Uterus (tissue), 3 donors: ENCODE measurements at regions not wholly inside any gene's neighbourhood (a gene's known extent, or its start where the extent isn't known, plus 50 kb on each side); places are given as distances from the start of the nearest gene placed in this dataset.

Source experiments
- DNase-seq, 2 donors: peaks; one replicate each; pipeline ENCODE4 v3.0.0-alpha.2; 2019 to 2020
- H3K27ac ChIP-seq, 2 donors: fragments of 200-600 bp; sonication (generic); 1 replicate in 1 of 2; 2 replicates in 1 of 2; pipeline ENCODE4 v1.5.1; 2016 to 2018
- H3K27me3 ChIP-seq, 2 donors: fragments of 200-600 bp; sonication (generic); one replicate each; pipeline ENCODE4 v1.5.1; 2018 to 2019; ENCODE audit warnings: control low read depth in 1 of 2
- H3K36me3 ChIP-seq, 2 donors: fragments of 200-600 bp; sonication (generic); one replicate each; pipeline ENCODE4 v1.5.1; 2019; ENCODE audit warnings: control low read depth in 1 of 2
- H3K4me1 ChIP-seq, 2 donors: fragments of 200-600 bp; sonication (generic); one replicate each; pipeline ENCODE4 v1.5.1; 2018 to 2019; ENCODE audit warnings: control low read depth in 1 of 2
- H3K4me3 ChIP-seq, 2 donors: fragments of 200-600 bp; sonication (generic); 1 replicate in 1 of 2; 2 replicates in 1 of 2; pipeline ENCODE4 v1.5.1; 2018 to 2019; ENCODE audit warnings: mild to moderate bottlenecking in 1 of 2
- H3K9me3 ChIP-seq, 2 donors: fragments of 200-600 bp; sonication (generic); one replicate each; pipeline ENCODE4 v1.5.1; 2019; ENCODE audit warnings: control low read depth in 1 of 2
- POLR2A ChIP-seq, 2 donors: fragments of 450-650 bp; IDR thresholded peaks; one replicate each; pipeline ENCODE4 v1.6.1; 2016; ENCODE audit warnings: antibody characterized with exemption in 2 of 2, mild to moderate bottlenecking in 1 of 2, moderate library complexity in 1 of 2
- intact Hi-C: fragments of 100-400 bp; cut with DNase I; formaldehyde crosslinking; loops from one replicate; pipeline ENCODE4 v1.15.1; 2023; ENCODE audit warnings: low total_unique reads
- TF ChIP-seq, protein P1 (sequence below), 4 experiments: fragments of 200-600 bp in 2 of 4; fragments of 450-650 bp in 2 of 4; sonication (generic) in 2 of 4; IDR thresholded peaks; one replicate each; pipeline ENCODE4 v1.5.1; 2016 to 2019; ENCODE audit warnings: antibody characterized with exemption in 4 of 4, mild to moderate bottlenecking in 2 of 4, moderate library complexity in 1 of 4
- donor health status: DM: yes; HTN: yes; CAD: no.

- H3K27ac ChIP-seq = no peak overlapping the region
- no peaks in the 10 kb centered on the region for H3K36me3 ChIP-seq
- DNase-seq = no peak
- no peaks in the 10 kb centered on the region for H3K9me3 ChIP-seq
- no peaks in the 10 kb centered on the region for H3K27me3 ChIP-seq
- H3K4me3 ChIP-seq = no peak overlapping the region
- TF ChIP-seq, protein P1, sequence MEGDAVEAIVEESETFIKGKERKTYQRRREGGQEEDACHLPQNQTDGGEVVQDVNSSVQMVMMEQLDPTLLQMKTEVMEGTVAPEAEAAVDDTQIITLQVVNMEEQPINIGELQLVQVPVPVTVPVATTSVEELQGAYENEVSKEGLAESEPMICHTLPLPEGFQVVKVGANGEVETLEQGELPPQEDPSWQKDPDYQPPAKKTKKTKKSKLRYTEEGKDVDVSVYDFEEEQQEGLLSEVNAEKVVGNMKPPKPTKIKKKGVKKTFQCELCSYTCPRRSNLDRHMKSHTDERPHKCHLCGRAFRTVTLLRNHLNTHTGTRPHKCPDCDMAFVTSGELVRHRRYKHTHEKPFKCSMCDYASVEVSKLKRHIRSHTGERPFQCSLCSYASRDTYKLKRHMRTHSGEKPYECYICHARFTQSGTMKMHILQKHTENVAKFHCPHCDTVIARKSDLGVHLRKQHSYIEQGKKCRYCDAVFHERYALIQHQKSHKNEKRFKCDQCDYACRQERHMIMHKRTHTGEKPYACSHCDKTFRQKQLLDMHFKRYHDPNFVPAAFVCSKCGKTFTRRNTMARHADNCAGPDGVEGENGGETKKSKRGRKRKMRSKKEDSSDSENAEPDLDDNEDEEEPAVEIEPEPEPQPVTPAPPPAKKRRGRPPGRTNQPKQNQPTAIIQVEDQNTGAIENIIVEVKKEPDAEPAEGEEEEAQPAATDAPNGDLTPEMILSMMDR (IDR thresholded peaks at IDR 0.05) = no peak
- TF ChIP-seq POLR2A (IDR thresholded peaks at IDR 0.05) = no peak
- no peaks in the 10 kb centered on the region for H3K4me1 ChIP-seq
- intact Hi-C loops = no loop called here
These were observed 233.9 kb downstream of the PRL start for GRCh38 chr6:22062807-22063408.

- Histone ChIP-seq H3K27ac (no peak overlapping the region), H3K9me3 (no peaks in the 10 kb centered on the region), H3K4me1 (no peaks in the 10 kb centered on the region), H3K36me3 (no peaks in the 10 kb centered on the region), H3K27me3 (no peaks in the 10 kb centered on the region), H3K4me3 (no peak overlapping the region)
- no peak for DNase-seq
- TF ChIP-seq POLR2A (IDR thresholded peaks at IDR 0.05) = no peak
- TF ChIP-seq, protein P1 (IDR thresholded peaks at IDR 0.05) = no peak
- intact Hi-C loops = no loop called here
These were observed 232.3 kb downstream of the PRL start for GRCh38 chr6:22064558-22064957.

DNA sequence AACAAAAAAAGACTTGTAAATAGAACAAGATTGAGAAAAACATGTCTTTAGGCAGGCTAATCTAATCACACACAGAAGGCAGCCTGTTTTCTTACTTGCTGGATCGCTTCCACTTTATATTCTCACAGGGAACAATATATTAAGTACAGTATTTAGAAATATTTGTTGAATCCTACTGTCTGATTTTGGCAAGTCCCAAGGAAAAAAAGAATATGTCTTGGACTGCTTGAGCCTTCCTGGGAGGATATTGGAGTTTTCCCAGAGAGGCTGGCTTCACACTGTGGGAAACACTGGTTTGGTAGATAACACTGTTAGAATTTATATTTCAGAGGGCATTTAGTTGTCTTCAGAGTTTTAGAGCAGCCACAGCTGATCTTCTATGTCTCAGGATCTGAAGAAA lies 229.7 kb downstream of the PRL start:
- no peaks in the 10 kb centered on the region for H3K9me3 ChIP-seq
- H3K4me1 ChIP-seq = no peaks in the 10 kb centered on the region
- intact Hi-C loops = no loop called here
- H3K27me3 ChIP-seq = no peaks in the 10 kb centered on the region
- no peaks in the 10 kb centered on the region for H3K36me3 ChIP-seq
- H3K27ac ChIP-seq = peak overlapping the region; percentile 20 to 62
- DNase-seq = no peak
- TF ChIP-seq, protein P1 (IDR thresholded peaks at IDR 0.05) = no peak
- TF ChIP-seq POLR2A (IDR thresholded peaks at IDR 0.05) = no peak
- no peak overlapping the region for H3K4me3 ChIP-seq

DNA sequence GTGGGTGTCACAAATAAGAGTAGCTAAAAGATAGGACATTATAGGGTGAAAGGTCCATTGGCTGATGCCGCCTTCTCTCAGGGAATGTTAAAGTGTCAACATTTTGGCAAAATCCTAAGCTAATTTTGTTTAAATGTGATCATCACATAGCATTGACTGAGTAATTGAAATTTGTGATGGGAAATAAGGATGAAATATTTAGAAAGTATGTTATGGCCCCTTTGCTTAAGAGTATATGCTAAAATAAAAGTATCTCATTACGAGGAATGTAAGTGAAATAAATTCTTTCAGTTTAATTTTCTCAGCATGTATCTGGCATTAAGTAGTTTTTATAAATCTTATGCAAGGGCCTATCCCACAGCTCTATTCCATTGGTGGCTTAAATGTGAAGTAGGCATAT lies 229.2 kb downstream of the PRL start:
- no peaks in the 10 kb centered on the region for H3K4me1 ChIP-seq
- H3K4me3 ChIP-seq = no peak overlapping the region
- no peak for DNase-seq
- TF ChIP-seq POLR2A (IDR thresholded peaks at IDR 0.05) = no peak
- TF ChIP-seq, protein P1 (IDR thresholded peaks at IDR 0.05) = no peak
- H3K27ac ChIP-seq = peak overlapping the region; percentile 20 to 62
- H3K9me3 ChIP-seq = no peaks in the 10 kb centered on the region
- no peaks in the 10 kb centered on the region for H3K27me3 ChIP-seq
- H3K36me3 ChIP-seq = no peaks in the 10 kb centered on the region
- intact Hi-C loops = no loop called here

DNA sequence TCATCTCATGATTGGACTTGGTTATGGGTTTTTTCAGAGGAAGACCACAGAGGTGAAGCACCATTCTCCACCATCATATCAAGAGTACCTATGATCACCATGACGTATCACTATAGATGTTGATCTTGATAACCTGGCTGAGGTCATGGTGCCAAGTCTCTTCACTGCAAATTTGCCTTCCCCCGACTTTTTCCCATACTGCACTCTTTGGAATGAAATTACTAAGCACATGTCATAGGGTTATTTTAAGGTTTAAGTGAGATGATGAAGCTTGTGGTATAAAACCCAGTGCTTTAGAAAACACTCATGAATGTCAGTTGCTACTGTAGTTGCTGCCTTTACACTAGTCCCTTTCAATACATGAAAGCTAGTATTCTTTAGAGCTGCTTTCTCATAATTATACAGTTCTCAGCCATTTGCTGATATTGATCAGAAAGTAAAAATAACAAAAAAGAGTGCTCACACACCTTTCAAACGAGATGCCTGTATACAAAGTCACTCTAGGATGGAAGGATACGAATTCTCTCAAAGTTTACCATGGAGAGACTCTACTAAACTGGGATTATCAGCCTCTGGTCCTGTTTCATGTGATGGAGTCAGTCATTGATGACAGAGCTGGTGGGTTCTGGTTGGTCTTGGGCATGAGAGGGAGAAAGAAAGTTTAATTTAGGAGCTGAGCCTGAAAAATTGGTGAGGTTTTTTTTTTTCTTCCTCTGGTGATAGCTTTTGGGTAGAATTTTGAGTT lies 228.1 kb downstream of the PRL start:
- DNase-seq = no peak

More for the DNA sequence above, 228.1 kb downstream of the PRL start:
- Histone ChIP-seq H3K4me1 (no peaks in the 10 kb centered on the region), H3K27me3 (no peaks in the 10 kb centered on the region), H3K4me3 (no peak overlapping the region), H3K36me3 (no peaks in the 10 kb centered on the region), H3K27ac (peak overlapping the region; percentile 25 to 62), H3K9me3 (no peaks in the 10 kb centered on the region)
- TF ChIP-seq, protein P1 (IDR thresholded peaks at IDR 0.05) = no peak
- no peak for TF ChIP-seq POLR2A (IDR thresholded peaks at IDR 0.05)
- intact Hi-C loops = no loop called here
